GM12865 (cell line): ENCODE measurements at regions not wholly inside any gene's neighbourhood (a gene's known extent, or its start where the extent isn't known, plus 50 kb on each side); places are given as distances from the start of the nearest gene placed in this dataset.

ENCODE experiments used
- DNase-seq: peaks from one replicate; pipeline ENCODE4 v3.0.0; 2010; ENCODE audit warnings: low read depth
- H3K4me3 ChIP-seq: 2 replicates; pipeline ENCODE4 v1.5.1; 2011; ENCODE audit warnings: mild to moderate bottlenecking, low read depth, low read length, control low read depth
- CTCF ChIP-seq: IDR thresholded peaks from 2 replicates; pipeline ENCODE4 v1.5.1; 2011; ENCODE audit warnings: low read length, control low read depth, low read depth, inconsistent platforms; ENCODE audit not compliant: insufficient read depth; ENCODE audit errors: missing control alignments

GRCh38 chr10:54904833-54905232 is 103.8 kb upstream of the PCDH15 start:
- no peak for TF ChIP-seq CTCF
- peak; percentile 3 for DNase-seq
- no peak overlapping the region for H3K4me3 ChIP-seq

- H3K4me3 ChIP-seq = no peak overlapping the region
- DNase-seq = no peak
- no peak for TF ChIP-seq CTCF
Observed at GRCh38 chr10:54903745-54904144, 102.7 kb upstream of the PCDH15 start.

- TF ChIP-seq CTCF = no peak
- DNase-seq = peak; percentile 62
Observed at GRCh38 chr10:54900584-54900983, 99.6 kb upstream of the PCDH15 start.

GRCh38 chr10:54880996-54881395 is 80.0 kb upstream of the PCDH15 start:
- TF ChIP-seq CTCF = no peak
- no peak overlapping the region for H3K4me3 ChIP-seq
- DNase-seq = no peak

More at GRCh38 chr10:54900584-54900983, 99.6 kb upstream of the PCDH15 start:
- H3K4me3 ChIP-seq = no peak overlapping the region

DNA sequence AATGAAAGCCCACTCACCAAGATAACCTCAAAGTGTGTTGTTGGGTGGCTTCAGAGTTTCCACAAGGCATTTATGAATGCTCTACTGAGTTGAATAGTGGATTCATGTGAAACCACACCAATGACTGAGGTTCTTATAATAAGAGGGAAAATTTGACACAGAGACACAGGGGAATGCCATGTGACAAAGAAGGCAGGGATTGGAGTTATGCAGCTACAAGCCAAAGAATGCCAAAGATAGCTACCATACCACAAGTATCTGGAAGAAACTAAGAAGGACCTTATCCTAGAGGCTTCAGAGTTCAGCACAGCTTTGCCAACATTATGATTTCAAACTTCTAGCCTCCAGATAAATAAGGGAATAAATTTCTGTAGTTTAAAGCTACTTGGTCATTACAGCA is 68.0 kb upstream of the PCDH15 start:
- DNase-seq = no peak
- no peak for TF ChIP-seq CTCF
- no peak overlapping the region for H3K4me3 ChIP-seq

DNA sequence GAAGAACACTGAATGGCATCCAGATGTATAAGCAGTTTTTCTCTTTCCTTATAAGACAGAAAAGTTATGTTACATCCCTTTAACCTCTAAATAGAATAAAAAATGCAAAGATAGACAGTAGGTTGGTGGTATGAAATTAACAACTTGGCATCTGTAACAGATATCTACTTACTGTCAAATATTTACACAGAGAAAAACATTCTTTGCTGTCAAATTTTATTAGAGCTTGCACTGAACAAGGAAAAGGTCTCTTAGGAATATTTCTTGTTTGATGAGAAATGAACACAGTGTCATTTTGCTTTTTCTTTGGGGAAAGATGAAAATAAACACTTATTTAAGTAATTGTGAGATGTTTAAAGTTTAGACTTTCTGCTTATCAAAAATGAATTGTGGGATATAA is 65.6 kb upstream of the PCDH15 start:
- no peak for TF ChIP-seq CTCF
- H3K4me3 ChIP-seq = no peak overlapping the region
- DNase-seq = no peak

- no peak for DNase-seq
- no peak overlapping the region for H3K4me3 ChIP-seq
- no peak for TF ChIP-seq CTCF
Observed at GRCh38 chr10:54854843-54855242, 53.8 kb upstream of the PCDH15 start.
